Common myeloid progenitor, CD34-positive (primary cell): ENCODE measurements at regions not wholly inside any gene's neighbourhood (a gene's known extent, or its start where the extent isn't known, plus 50 kb on each side); places are given as distances from the start of the nearest gene placed in this dataset.

Source experiments
- CTCF ChIA-PET: fragments of 350-600 bp; sonication (Branson Sonifier 250); formaldehyde crosslinking; loops from one replicate; lab custom pipeline; 2021; ENCODE audit warnings: antibody characterized with exemption; lab: Charles Lee
- POLR2A ChIA-PET: fragments of 350-600 bp; sonication (Branson Sonifier 250); formaldehyde crosslinking; loops from one replicate; lab custom pipeline; 2021; ENCODE audit warnings: antibody characterized with exemption; lab: Charles Lee
- DNase-seq, 3 donors: peaks; one replicate each; pipeline versions ENCODE4 v3.0.0 to v3.0.0-alpha.2; 2013
- H3K27ac ChIP-seq, 2 experiments: 1 replicate in 1 of 2; 2 replicates in 1 of 2; pipeline ENCODE4 v1.7.0; 2013; ENCODE audit warnings: inconsistent platforms in 2 of 2, low read length in 2 of 2, mild to moderate bottlenecking in 2 of 2, low read depth in 1 of 2, moderate library complexity in 1 of 2; ENCODE audit not compliant: severe bottlenecking in 2 of 2, insufficient read depth in 1 of 2, poor library complexity in 1 of 2
- H3K27me3 ChIP-seq, 5 experiments: replicated peaks in 2 of 5; 1 replicate in 3 of 5; 2 replicates in 2 of 5; pipeline versions ENCODE4 v1.6.1 to v1.7.0; 2013; ENCODE audit warnings: low read length in 4 of 5, mild to moderate bottlenecking in 2 of 5, moderate library complexity in 2 of 5, inconsistent platforms in 1 of 5; ENCODE audit not compliant: insufficient read depth in 5 of 5, control insufficient read depth in 4 of 5
- H3K36me3 ChIP-seq, 4 experiments: 1 replicate in 2 of 4; 2 replicates in 2 of 4; pipeline versions ENCODE4 v1.6.1 to v1.7.0; 2013; ENCODE audit warnings: low read length in 3 of 4, control low read depth in 1 of 4, mild to moderate bottlenecking in 1 of 4; ENCODE audit not compliant: control insufficient read depth in 4 of 4, insufficient read depth in 4 of 4
- H3K4me1 ChIP-seq, 4 experiments: 1 replicate in 3 of 4; 2 replicates in 1 of 4; pipeline versions ENCODE4 v1.6.1 to v1.7.1; 2013; ENCODE audit warnings: low read length in 3 of 4, mild to moderate bottlenecking in 3 of 4, control low read depth in 1 of 4, inconsistent platforms in 1 of 4, moderate library complexity in 1 of 4; ENCODE audit not compliant: control insufficient read depth in 4 of 4, insufficient read depth in 4 of 4; ENCODE audit errors: control extremely low read depth in 1 of 4
- H3K4me3 ChIP-seq, 7 experiments: 1 replicate in 4 of 7; 2 replicates in 3 of 7; pipeline versions ENCODE4 v1.5.1 to v1.7.0; 2013; ENCODE audit warnings: mild to moderate bottlenecking in 7 of 7, low read length in 6 of 7, moderate library complexity in 6 of 7, inconsistent platforms in 2 of 7, low read depth in 2 of 7, control low read depth in 1 of 7; ENCODE audit not compliant: insufficient read depth in 4 of 7, control insufficient read depth in 1 of 7; ENCODE audit errors: extremely low read depth in 1 of 7
- H3K9me3 ChIP-seq, 5 experiments: 1 replicate in 4 of 5; 2 replicates in 1 of 5; pipeline versions ENCODE4 v1.6.1 to v1.7.1; 2013; ENCODE audit warnings: low read length in 4 of 5, mild to moderate bottlenecking in 2 of 5, inconsistent platforms in 1 of 5, low read depth in 1 of 5, moderate library complexity in 1 of 5; ENCODE audit not compliant: control insufficient read depth in 4 of 5, insufficient read depth in 2 of 5; ENCODE audit errors: control extremely low read depth in 1 of 5
- WGBS: methylation state at CpG from one replicate; pipeline ENCODE4 v1.1.5; 2013; ENCODE audit not compliant: insufficient coverage; 5-methylcytosine and 5-hydroxymethylcytosine counted together

- H3K36me3 ChIP-seq, result no peaks in the 10 kb centered on the region
- no peak for DNase-seq
- no peaks in the 10 kb centered on the region for H3K4me1 ChIP-seq
- H3K4me3 ChIP-seq, result no peak overlapping the region
- no peaks in the 10 kb centered on the region for H3K27me3 ChIP-seq
- CTCF ChIA-PET, result no interaction called here
- H3K9me3 ChIP-seq, result no peaks in the 10 kb centered on the region
- H3K27ac ChIP-seq, result no peak overlapping the region
- POLR2A ChIA-PET, result no interaction called here
- 94% methylated on average over 5 of the region's 10 CpGs for WGBS
Observed at GRCh38 chr9:82922686-82923085, 140.3 kb downstream of the RASEF start.

DNA sequence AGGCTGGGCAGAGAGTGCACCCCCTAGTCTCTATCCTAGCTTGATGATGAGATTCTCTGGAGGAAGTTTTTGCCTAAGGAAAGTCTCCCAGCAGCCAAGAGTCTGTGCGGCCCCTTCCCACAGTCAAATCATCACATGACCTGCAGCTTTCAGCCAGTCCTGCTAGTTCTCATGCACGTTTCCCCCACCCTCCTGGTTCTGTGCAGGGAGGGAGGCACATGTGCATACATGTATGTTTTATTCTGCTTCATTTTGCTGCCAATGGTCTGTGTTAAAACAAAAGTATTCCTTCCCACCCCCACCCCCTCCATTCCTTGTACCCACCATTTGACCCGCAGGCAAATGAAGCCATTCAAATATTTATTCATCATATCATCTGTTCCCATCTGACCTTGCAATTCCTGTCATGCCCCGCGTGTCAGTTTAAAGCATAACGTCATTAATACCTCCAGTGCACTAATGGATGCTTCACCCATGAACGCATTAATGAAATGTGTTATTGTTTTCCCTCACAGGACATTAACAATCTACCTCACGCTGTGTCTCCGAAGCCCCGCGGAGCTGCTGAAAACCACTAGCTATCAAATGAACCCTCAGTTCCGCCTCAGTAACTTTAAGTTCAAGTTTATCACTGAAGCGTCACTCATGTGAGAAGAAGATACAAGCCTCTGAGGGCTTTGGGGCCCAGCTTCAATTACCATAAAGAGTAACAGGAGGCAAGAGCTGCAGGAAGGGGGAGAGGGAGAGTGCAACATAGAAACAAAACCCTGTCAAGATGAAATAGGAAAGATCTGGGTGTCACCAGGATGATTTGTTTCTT lies 139.6 kb downstream of the RASEF start:
- H3K27ac ChIP-seq, result no peak overlapping the region
- no peaks in the 10 kb centered on the region for H3K27me3 ChIP-seq
- DNase-seq, result no peak
- POLR2A ChIA-PET, result no interaction called here
- no peaks in the 10 kb centered on the region for H3K9me3 ChIP-seq
- no peaks in the 10 kb centered on the region for H3K4me1 ChIP-seq
- H3K36me3 ChIP-seq, result no peaks in the 10 kb centered on the region
- 91% methylated on average over 7 of the region's 13 CpGs for WGBS
- CTCF ChIA-PET, result no interaction called here
- H3K4me3 ChIP-seq, result no peak overlapping the region

DNA sequence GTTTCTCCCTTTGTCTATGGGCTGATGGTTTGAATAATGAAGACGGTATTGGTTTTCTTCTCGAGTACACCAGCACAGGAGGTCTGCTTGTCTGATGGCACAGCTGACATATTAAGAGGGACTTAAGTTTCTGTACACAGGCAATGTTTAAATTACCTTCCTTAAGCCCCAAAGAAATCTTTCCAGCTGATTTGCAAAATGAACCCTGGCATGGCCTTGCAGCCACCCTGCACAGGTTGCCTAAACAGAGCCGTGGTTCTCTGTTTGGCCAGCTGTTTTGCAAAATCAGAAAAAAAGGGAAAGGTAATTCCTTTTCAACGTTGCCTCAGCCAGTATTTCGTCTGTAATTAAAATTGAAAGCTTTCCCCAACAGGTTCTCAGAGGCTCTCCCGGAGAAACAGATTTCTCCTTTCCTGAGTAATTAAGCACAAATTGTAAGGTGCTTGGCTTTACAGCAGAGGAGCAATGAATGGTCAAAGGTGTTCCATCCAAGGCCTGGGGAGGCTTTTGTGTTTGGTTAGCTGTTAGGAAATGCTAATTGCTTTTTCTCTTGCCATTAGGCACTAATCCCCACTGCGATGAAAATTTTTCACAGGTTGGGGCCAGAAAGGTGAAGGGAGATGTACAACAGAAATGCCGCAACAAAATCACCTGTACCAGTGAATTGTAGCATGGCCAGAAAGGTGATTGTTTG lies 138.9 kb downstream of the RASEF start:
- H3K36me3 ChIP-seq, result no peaks in the 10 kb centered on the region
- POLR2A ChIA-PET, result no interaction called here
- H3K4me1 ChIP-seq, result no peaks in the 10 kb centered on the region
- no peak for DNase-seq
- CTCF ChIA-PET, result no interaction called here
- 91% methylated on average over 5 of the region's 8 CpGs for WGBS
- no peaks in the 10 kb centered on the region for H3K27me3 ChIP-seq
- no peaks in the 10 kb centered on the region for H3K9me3 ChIP-seq
- H3K27ac ChIP-seq, result no peak overlapping the region
- no peak overlapping the region for H3K4me3 ChIP-seq
